ENCODE measurements at regions not wholly inside any gene's neighbourhood (a gene's known extent, or its start where the extent isn't known, plus 50 kb on each side); places are given as distances from the start of the nearest gene placed in this dataset.

GRCh38 chr15:29632671-29633406 is 189.4 kb downstream of the TJP1 start:
- no peak for TF ChIP-seq TOX (CRISPR knock-in tag; IDR thresholded peaks at IDR 0.05; ENCODE audit: borderline replicate concordance)
- TF ChIP-seq, protein P1, sequence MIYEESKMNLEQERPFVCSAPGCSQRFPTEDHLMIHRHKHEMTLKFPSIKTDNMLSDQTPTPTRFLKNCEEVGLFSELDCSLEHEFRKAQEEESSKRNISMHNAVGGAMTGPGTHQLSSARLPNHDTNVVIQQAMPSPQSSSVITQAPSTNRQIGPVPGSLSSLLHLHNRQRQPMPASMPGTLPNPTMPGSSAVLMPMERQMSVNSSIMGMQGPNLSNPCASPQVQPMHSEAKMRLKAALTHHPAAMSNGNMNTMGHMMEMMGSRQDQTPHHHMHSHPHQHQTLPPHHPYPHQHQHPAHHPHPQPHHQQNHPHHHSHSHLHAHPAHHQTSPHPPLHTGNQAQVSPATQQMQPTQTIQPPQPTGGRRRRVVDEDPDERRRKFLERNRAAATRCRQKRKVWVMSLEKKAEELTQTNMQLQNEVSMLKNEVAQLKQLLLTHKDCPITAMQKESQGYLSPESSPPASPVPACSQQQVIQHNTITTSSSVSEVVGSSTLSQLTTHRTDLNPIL (CRISPR knock-in tag; IDR thresholded peaks at IDR 0.05; ENCODE audit: low read depth), result no peak
- TF ChIP-seq ZNF565 (CRISPR knock-in tag; conservative IDR thresholded peaks at IDR 0.05; ENCODE audit: low read depth), result no peak
- TF ChIP-seq ISL1 (CRISPR knock-in tag; IDR thresholded peaks at IDR 0.05), result no peak
- TF ChIP-seq OSR1 (CRISPR knock-in tag; IDR thresholded peaks at IDR 0.05), result no peak
- no peak for TF ChIP-seq SNAI2 (CRISPR knock-in tag; IDR thresholded peaks at IDR 0.05)
- TF ChIP-seq, protein P2, sequence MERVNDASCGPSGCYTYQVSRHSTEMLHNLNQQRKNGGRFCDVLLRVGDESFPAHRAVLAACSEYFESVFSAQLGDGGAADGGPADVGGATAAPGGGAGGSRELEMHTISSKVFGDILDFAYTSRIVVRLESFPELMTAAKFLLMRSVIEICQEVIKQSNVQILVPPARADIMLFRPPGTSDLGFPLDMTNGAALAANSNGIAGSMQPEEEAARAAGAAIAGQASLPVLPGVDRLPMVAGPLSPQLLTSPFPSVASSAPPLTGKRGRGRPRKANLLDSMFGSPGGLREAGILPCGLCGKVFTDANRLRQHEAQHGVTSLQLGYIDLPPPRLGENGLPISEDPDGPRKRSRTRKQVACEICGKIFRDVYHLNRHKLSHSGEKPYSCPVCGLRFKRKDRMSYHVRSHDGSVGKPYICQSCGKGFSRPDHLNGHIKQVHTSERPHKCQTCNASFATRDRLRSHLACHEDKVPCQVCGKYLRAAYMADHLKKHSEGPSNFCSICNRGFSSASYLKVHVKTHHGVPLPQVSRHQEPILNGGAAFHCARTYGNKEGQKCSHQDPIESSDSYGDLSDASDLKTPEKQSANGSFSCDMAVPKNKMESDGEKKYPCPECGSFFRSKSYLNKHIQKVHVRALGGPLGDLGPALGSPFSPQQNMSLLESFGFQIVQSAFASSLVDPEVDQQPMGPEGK (CRISPR knock-in tag; IDR thresholded peaks at IDR 0.05; ENCODE audit: borderline replicate concordance), result no peak

Data from SK-N-SH treated with all-trans-retinoic acid at 6 μM for 48 hours (cell line).